ENCODE measurements at regions not wholly inside any gene's neighbourhood (a gene's known extent, or its start where the extent isn't known, plus 50 kb on each side); places are given as distances from the start of the nearest gene placed in this dataset.
"Not testable (repeated sequence)": the region's sequence is repeated elsewhere in the genome, so short reads cannot be mapped to it uniquely, and the experiment has no call there.

DNA sequence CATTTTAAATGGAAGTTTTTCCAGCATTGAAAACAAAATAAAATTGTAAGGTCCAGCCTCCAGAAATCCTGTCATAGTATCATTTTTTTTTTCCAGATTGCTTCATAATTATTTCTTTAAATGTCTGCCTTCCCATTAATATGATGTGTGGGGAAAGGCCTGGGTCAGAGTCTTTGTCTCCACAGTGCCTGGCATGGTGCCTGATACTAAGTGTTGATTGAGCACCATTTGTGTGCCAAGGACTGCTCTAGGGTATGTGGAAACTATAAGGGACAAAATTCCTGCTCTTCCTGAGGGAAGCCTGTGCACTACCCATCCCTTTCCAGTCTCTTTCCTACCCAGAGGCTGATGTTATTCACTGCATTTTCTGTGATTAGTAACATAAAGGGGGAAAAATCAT, 53.1 kb upstream of the BEND4 start:
- no peak overlapping the region for H3K4me3 ChIP-seq (ENCODE audit: low read depth, low read length)
- DNase-seq (ENCODE audit: low read depth) = no peak

DNA sequence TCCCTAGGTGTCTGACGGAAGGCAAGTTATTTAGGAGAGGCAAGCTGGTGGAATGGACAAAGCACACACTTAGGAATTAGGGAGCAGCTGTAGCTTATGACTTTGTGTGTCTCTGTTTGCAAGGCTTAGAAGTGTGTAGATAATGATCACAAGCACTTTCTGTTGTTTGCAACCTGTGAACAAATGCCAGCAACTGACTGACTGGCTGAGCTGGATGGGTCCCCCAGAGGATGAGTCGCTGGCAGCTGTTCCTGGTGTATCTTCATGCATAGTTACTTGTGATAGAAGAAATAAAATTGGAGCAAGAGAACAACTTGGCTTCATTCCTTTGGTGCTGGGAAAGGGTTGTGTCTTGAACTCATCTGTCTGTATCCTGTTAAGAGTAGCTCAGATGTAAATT, 64.2 kb upstream of the BEND4 start:
- no peak overlapping the region for H3K4me3 ChIP-seq (ENCODE audit: low read depth, low read length)
- no peak for DNase-seq (ENCODE audit: low read depth)

DNA sequence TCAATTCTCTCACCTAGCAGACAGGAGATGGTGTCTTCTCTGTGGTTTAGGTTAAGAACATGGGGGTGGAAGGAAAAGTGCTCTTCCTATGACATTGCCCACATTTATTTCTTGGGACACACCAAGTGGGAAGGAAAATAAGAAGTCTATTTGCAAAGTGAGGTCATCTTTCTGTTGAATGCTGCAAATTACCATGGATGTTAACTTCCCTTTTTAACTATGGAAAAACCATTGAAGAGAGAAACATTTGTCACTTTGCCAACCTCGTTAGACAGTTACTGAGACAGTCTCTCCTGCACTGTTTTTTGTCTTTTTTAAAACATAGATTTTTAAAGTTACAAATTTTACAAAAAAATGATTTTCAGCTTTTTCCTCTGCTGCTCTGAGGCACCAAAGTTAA, 72.8 kb upstream of the BEND4 start:
- no peak for DNase-seq (ENCODE audit: low read depth)
- no peak overlapping the region for H3K4me3 ChIP-seq (ENCODE audit: low read depth, low read length)

DNA sequence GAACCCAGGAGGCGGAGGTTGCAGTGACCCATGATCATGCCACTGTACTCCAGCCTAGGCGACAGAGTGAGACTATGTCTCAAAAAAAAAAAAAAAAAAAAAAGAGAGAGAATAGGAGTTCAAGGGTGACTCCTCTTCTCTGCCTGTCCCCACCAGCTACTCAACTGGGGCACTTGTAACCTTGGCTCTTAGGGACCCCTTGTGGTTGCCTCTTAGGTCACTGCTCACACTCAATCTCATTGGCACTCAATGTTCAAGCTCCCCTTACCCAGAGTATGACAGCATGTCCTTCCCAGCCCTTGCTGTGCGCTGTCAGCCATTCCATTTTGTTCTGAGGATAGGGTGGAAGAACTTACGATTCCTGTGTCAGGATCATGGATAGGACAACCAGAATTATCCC, 82.4 kb upstream of the BEND4 start:
- H3K4me3 ChIP-seq (ENCODE audit: low read depth, low read length) = no peak overlapping the region
- DNase-seq (ENCODE audit: low read depth) = no peak

DNA sequence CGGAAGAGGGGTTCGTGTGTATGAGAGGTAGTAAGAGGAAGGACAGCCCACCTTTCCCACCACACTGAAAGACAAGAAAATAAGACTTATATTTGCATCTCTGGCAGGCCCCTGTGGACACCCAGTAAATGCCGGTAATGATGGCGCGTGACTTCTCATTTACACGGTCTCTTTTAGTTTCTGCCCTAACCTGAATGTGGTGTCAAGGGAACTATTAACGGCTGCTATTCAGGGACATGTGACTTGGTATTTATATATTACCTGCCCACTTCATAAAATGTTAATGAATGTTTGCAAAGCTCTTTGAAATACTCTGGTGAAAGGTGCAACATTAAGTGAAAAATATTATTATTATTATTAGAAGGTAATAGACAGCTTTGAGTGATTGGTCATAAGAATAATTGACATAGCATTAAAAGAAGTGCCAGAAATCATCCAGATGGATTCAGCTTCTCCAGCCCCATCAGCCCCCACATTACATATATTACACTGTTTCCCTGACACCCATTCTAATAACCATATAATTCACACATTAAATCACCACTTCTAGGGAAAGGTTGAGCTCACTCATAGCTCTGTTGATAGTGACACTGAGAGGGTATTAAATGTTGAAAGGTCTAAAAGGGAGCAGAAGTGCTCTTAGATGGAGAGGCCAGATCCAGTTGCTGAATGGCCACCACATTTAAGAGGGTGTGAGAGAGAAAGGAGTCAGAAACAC, 83.0 kb upstream of the BEND4 start:
- DNase-seq (ENCODE audit: low read depth) = no peak

DNA sequence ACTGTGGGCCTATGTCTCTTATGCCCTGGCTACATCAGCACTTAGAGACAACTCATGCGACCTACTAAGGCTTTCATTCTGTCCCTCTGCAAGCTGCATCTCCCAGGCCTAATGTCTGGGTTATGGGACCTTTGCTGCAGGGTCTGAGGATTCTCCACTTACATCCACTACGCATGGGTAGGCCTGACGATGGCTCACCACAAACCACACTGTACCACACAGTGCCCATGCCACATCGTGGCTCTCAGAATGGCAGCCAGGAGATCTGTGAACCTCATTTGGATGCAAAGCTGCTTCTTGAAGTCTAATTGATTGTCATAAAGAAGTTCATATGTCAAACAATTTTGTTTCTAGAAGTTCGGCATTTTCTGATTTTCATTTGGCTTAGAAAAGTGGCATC, 84.6 kb upstream of the BEND4 start:
- no peak overlapping the region for H3K4me3 ChIP-seq (ENCODE audit: low read depth, low read length)
- no peak for DNase-seq (ENCODE audit: low read depth)

More for the DNA sequence above, 83.0 kb upstream of the BEND4 start:
- no peak overlapping the region for H3K4me3 ChIP-seq (ENCODE audit: low read depth, low read length)

DNA sequence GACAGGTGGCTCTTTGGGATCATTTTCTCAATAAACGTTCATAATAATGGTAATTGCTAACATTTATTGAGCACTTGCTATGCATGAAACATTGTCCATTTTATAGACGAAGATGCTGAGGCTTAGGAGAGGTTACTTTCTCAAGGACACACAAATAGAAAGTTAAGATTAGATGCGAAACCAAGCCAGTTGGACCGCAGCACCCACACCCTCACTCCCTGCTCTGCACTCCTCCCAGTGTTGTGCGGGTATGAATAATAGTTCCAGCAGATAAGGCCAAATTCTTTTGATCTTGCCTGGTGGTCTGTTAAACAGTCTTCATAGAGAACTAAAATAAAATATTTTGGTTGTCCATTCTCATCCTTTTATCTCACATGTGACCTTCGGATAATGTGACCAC, 85.0 kb upstream of the BEND4 start:
- DNase-seq (ENCODE audit: low read depth) = no peak
- no peak overlapping the region for H3K4me3 ChIP-seq (ENCODE audit: low read depth, low read length)

DNA sequence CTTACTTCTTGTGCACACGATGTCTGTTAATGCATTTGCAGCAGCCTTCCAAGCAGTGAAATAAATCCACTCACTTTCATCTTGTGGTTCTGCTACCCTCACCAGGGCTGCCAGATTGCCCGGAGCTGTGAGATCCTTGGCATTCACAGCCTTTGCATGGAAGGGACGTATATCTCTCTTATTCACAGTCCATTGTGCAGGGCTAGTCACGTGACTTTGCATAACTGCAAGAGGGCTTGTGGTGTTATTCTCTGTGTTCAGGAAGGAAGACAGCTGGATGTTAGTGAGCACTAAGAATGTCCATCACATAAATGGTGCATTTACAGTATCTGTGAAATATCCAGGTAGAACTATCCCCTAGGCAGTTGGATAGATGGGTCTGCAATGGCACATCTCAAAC, 96.5 kb upstream of the BEND4 start:
- no peak for DNase-seq (ENCODE audit: low read depth)
- no peak overlapping the region for H3K4me3 ChIP-seq (ENCODE audit: low read depth, low read length)

DNA sequence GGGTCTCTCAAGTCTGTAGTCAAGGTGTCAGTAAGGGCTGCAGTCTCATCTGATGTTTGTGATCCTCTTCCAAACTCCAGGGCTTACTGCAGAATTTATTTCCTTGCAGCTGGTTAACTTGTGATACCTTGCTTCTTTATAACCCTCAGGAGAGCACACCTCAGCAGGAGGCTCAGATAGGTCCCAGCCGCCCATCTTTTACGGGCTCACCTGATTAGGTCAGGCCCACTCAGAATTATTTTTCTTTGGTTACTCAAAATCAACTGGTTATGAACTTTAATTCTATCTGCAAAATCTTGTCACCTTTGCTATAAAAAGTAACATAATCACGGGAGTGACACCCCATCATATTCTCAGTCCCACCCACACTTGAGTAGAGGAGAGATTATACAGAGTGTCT, 99.9 kb upstream of the BEND4 start:
- DNase-seq (ENCODE audit: low read depth) = no peak
- H3K4me3 ChIP-seq (ENCODE audit: low read depth, low read length) = no peak overlapping the region

DNA sequence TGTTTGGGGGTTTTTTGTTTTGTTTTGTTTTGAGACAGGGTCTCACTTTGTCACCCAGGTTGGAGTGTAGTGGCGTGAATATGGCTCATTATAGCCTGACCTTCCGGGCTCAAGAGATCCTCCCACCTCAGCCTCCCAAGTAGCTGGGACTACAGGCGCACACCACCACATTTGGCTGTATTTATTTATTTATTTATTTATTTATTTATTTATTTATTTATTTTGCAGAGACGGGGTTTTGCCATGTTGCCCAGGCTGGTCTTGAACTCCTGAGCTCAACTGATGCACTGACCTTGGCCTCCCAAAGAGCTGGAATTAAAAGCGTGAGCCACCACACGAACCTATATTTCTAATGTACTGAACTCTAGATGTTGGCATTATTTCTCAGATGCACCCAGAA, 105.2 kb upstream of the BEND4 start:
- not testable (repeated sequence) for DNase-seq (ENCODE audit: low read depth); H3K4me3 ChIP-seq (ENCODE audit: low read depth, low read length)

DNA sequence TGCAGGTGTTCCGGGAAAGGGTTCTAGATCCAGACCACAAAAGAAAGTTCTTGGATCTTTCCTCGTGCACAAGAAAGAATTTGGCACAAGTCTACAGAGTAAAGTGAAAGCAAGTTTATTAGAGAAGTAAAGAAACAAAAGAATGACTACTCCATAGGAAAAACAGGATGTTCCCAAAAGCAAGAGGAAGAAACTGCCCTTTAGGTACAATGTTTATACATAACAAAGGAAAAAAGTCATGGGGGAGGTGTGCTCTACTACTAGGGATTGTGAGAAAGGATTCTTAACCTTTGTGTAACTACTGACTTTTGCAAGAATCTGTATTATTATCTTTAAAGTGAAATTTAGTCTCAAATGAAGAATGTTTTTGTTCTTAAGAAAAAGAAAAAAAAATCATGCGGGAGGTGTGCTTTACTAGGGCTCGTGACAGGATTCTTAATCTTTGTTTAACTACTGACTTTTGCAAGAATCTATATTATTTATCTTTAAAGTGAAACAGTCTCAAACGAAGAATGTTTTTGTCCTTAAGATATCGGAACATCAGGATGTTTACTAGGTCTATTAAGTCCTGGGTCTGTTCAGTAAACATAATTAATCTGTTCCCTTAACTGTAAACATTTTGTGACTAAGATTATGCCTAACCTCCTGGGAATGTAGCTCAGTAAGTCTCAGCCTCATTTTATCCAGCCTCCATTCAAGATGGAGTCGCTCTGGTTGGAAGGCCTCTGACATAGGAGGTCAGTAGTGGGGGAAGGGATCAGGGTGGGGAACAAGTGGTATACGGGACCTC, 110.4 kb upstream of the BEND4 start:
- no peak for DNase-seq (ENCODE audit: low read depth)
- no peak overlapping the region for H3K4me3 ChIP-seq (ENCODE audit: low read depth, low read length)

DNA sequence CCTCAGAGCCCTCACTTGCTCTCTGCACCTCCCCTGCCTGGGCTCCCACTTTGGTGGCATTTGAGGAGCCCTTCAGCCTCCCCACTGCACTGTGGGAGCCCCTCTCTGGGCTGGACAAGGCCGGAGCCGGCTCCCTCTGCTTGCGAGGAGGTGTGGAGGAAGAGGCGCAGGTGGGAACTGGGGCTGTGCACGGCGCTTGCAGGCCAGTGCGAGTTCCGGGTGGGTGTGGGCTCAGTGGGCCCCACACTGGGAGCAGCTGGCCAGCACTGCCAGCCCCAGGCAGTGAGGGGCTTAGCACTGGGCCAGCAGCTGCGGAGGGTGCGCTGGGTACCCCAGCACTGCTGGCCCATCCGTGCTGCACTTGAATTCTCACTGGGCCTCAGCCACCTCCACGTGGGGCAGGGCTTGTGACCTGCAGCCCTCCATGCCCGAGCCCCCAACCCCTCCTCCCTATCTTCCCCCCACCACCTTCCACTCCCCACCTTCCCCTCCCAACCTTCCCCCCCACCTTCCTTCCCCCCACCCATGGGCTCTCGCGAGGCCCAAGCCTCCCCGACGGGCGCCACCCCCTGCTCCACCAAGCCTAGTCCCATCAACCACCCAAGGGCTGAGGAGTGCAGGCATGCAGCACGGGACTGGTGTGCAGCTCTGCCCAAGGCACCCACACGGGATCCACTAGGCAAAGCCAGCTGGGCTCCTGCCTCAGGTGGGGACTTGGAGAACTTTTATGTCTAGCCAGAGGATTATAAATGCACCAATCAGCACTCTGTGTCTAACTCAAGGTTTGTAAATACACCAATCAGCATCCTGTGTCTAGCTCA, 113.5 kb upstream of the BEND4 start:
- DNase-seq (ENCODE audit: low read depth) = no peak
- H3K4me3 ChIP-seq (ENCODE audit: low read depth, low read length) = no peak overlapping the region

DNA sequence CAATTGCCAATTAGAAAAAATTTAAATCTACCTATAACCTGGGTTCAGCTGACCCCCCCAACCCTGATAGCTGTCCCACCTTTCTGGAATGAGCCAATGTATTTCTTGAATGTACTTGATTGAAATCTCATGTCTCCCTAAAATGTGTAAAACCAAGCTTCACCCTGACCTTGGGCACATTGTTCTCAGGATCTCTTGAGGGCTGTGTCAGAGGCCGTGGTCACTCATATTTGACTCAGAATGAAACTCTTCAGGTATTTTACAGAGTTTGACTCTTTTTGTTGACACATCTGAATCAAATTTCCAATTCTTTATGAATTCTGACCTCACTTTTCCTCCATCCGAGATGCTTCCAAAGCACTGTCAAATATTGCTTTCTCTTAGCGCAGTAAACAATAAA, 115.3 kb upstream of the BEND4 start:
- no peak overlapping the region for H3K4me3 ChIP-seq (ENCODE audit: low read depth, low read length)
- no peak for DNase-seq (ENCODE audit: low read depth)

DNA sequence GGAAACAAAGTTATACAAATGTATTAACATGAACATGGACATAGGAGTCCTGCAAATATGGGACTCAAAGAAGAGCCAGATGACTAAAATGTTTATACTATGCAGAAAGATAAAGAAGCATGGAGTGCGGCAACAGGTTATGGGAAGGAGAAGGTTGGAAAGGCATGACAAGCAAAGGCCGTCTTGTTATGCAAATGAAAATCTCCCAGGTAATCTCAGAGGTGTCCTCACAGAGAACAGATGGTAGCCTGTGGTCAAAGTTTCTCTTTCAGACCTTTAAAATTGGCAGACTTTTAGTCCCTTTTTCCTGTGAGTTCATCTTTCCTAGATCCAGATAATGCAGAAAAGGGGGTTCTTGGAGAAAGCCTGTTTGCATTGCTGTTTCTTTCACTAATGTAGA, 116.4 kb upstream of the BEND4 start:
- DNase-seq (ENCODE audit: low read depth) = no peak

DNA sequence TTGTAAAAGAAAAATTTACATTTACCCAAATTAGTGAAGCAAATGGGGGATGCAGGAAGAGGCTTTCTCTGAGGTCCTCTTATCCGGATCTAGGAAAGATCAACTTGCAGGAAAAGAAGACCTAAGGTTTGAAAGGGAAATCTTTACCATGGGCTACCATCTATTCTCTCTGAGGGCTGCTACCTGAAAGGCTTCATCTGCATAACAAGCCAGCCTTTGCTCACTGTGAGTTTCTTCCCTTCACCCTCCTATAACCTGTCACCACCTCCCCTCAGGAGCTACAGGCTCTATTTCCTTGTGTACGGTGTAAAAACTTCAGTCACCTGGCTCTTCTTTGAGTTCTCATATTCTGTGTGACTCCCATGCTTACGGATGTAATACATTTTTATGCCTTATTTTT, 118.6 kb upstream of the BEND4 start:
- DNase-seq (ENCODE audit: low read depth) = no peak
- no peak overlapping the region for H3K4me3 ChIP-seq (ENCODE audit: low read depth, low read length)

More for the DNA sequence above, 116.4 kb upstream of the BEND4 start:
- H3K4me3 ChIP-seq (ENCODE audit: low read depth, low read length) = no peak overlapping the region

DNA sequence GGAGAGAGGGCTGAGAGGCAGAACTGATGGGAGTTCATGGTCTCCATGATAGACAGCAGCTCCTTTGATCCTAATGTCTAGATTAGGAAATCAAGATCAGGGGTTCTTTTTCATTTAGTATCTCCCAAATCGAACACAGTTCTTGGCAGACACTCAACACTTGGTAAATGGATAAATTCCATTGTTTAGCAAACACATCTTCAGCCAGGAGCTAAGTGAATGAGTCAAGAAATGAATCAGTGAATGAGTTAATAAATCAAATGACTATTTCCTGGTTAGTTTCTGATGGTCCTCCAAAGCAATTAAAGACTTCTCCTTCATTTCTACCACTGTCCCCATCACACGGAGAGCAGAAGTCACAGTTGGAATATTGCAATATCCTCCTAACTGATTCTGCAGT, 120.0 kb upstream of the SHISA3 start:
- no peak overlapping the region for H3K4me3 ChIP-seq (ENCODE audit: low read depth, low read length)
- no peak for DNase-seq (ENCODE audit: low read depth)

DNA sequence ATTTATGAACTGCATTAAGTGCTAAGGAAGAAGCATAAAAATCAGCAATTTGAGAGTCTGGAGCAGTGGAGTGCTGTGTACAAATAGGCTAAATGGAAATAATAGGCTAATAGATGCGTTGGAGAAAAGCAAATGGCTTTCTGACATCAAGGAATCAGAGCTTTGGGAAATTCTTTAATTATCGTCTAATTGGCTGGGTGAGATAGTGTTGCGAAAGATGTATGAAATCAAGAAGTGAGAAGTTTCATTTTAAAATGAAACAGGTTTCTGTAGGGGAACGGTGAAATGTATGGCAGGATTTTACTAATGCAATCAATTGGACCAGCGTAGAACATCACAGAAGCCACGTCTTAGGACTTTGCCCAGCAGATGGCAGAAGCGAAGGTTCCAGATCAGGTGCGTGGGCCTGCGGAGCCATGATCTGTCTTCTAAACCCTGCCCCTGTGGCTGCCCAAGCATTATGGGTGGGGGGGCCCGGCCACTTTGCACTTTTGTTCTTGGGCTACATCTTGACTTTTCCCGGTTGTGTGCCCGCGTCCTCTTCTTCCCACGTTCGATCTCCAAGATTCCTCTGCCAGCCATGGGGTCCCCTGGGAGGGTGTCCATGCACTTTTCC, 118.5 kb upstream of the SHISA3 start:
- no peak for DNase-seq (ENCODE audit: low read depth)

DNA sequence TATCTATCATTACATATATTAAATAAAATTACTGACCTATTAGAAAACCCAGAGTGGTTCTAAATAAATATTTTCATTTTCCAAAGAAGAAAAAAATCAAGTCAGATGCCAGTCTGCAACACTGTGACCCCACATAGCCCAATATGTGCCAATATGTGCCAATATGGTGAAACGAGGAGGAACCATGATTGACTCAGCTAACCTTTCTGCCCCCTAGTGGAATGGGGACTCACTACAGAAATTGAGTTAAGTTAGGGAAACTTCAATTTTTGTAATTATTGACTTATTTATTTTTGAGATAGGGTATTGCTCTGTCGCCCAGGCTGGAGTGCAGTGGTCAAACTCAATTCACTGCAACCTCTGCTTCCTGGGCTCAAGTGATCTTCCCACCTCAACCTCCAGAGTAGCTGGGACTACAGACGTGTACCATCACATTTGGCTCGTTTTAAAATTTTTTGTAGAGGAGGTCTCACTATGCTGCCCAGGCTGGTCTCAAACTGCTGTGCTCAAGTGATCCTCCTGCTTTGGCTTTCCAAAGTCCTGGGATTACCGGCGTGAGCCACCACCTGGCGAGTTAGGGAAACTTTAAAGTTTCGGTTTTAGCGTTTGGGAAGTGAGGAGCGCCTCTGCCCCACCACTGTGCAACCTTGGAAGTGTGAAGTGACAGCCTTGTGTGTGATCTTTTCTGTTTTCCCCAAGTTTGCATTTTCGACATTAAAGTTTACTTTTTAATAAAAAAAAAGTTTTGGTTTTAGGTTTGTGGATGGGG, 116.8 kb upstream of the SHISA3 start:
- no peak for DNase-seq (ENCODE audit: low read depth)
- no peak overlapping the region for H3K4me3 ChIP-seq (ENCODE audit: low read depth, low read length)

More for the DNA sequence above, 118.5 kb upstream of the SHISA3 start:
- no peak overlapping the region for H3K4me3 ChIP-seq (ENCODE audit: low read depth, low read length)

DNA sequence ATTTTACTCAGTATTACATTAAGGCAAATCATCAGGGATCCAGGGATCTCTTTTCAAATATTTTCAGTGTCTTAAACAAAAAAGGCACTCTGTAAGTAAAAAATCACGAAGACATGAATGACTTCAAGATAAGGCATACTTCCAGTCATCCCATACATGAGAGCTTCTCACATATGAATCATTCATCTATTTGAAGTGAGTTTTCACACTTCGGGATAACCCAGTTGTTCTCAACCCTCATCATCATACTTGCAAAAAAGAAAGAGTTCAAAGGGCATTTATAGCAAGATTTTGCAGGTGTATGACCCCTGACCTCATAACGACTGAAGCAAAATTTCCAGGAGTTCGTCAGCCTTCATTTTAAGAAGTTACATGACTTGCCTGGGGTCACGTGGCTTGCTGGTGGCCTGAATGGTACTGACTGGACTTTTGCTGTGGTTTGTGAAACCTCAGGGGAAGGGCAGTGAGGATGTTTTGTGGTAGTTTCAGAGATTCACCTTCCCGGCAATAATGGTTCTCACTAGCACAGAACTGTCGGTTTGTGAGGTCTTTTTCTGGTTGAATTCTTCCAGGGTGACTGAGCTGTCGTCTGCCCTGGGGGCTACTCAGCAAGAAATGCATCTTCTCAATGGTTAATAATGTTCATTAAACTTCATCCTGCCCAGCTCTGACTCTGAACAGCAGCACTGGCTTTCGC, 115.8 kb upstream of the SHISA3 start:
- DNase-seq (ENCODE audit: low read depth) = no peak
- no peak overlapping the region for H3K4me3 ChIP-seq (ENCODE audit: low read depth, low read length)

All from skeletal muscle cell (primary cell).